K562 (cell line): ENCODE measurements at regions not wholly inside any gene's neighbourhood (a gene's known extent, or its start where the extent isn't known, plus 50 kb on each side); places are given as distances from the start of the nearest gene placed in this dataset.

Source experiments
- ATAC-seq: fragments of 200-7000 bp; cut with Tn5 transposase; 3 replicates; pipeline ENCODE4 v1.9.1; 2020; ENCODE audit warnings: moderate library complexity
- BruUV-seq: library from RNA; stranded (reverse); fragments of 400-500 nt; replicated peaks from 2 replicates; lab custom pipeline; 2021; lab: Mats Ljungman, UMichigan
- CTCF ChIA-PET: fragments of 300-600 bp; formaldehyde crosslinking; extraction: SDS; loops from one replicate; lab custom pipeline; 2021; ENCODE audit warnings: low intra/inter-chr PET ratio; lab: Yijun Ruan, JAX
- POLR2A ChIA-PET: fragments of 300-600, 350-650 bp; sonication (Branson Sonifier 250); formaldehyde crosslinking; extraction: SDS; loops from one replicate; lab custom pipeline; 2021; ENCODE audit warnings: antibody characterized with exemption, inconsistent platforms; lab: Yijun Ruan, JAX
- DNase-seq, 4 experiments: peaks; one replicate each; pipeline versions ENCODE4 v3.0.0 to v3.0.0-alpha.2; 2011 to 2018; ENCODE audit warnings: low spot score in 3 of 4, mixed read lengths in 3 of 4; ENCODE audit errors: extremely low read depth in 1 of 4
- FAIRE-seq: peaks from 2 replicates; lab custom pipeline; 2011; peaks lifted over from hg19 to GRCh38; lab: Jason Lieb, UNC
- H2AFZ ChIP-seq: 2 replicates; pipeline ENCODE4 v1.6.0; 2011; ENCODE audit warnings: low read depth, low read length, control low read depth, inconsistent platforms
- H3K27ac ChIP-seq: fragments of 200-600 bp; 3 replicates; pipeline ENCODE4 v1.8.0; 2011; ENCODE audit warnings: low read depth, mild to moderate bottlenecking, control low read depth, inconsistent platforms, low read length, moderate library complexity, mixed read lengths; ENCODE audit errors: extremely low read depth
- H3K27me3 ChIP-seq, 2 experiments: fragments of 300-600 bp in 1 of 2; 2 replicates in 1 of 2; 3 replicates in 1 of 2; pipeline versions ENCODE4 v1.6.0 to v1.8.0; 2011; ENCODE audit warnings: inconsistent platforms in 2 of 2, low read length in 2 of 2, mild to moderate bottlenecking in 1 of 2, mixed read lengths in 1 of 2, moderate library complexity in 1 of 2; ENCODE audit not compliant: control insufficient read depth in 2 of 2, insufficient read depth in 2 of 2
- H3K36me3 ChIP-seq: fragments of 300-600 bp; 3 replicates; pipeline ENCODE4 v1.8.0; 2011; ENCODE audit warnings: mild to moderate bottlenecking, low read length, inconsistent platforms; ENCODE audit not compliant: control insufficient read depth, insufficient read depth
- H3K4me1 ChIP-seq, 2 experiments: fragments of 200-600 bp in 1 of 2; replicated peaks in 1 of 2; 2 replicates in 1 of 2; 3 replicates in 1 of 2; pipeline versions ENCODE4 v1.5.1 to v1.8.0; 2011; ENCODE audit warnings: inconsistent platforms in 2 of 2, low read length in 2 of 2, mild to moderate bottlenecking in 1 of 2, mixed read lengths in 1 of 2, moderate library complexity in 1 of 2; ENCODE audit not compliant: control insufficient read depth in 2 of 2, insufficient read depth in 2 of 2
- H3K4me2 ChIP-seq: 2 replicates; pipeline ENCODE4 v1.6.1; 2011; ENCODE audit warnings: low read length, control low read depth, inconsistent platforms, mixed read lengths; ENCODE audit not compliant: insufficient read depth
- H3K4me3 ChIP-seq: fragments of 200-600 bp; sonication (generic), shearing (Covaris generic); 2 replicates; pipeline ENCODE4 v1.5.1; 2016; ENCODE audit warnings: control low read depth, inconsistent platforms
- H3K79me2 ChIP-seq: fragments of 200-600 bp; 3 replicates; pipeline ENCODE4 v1.8.0; 2011; ENCODE audit warnings: low read length, inconsistent platforms; ENCODE audit not compliant: control insufficient read depth, insufficient read depth
- H3K9ac ChIP-seq, 2 experiments: 2 replicates each; pipeline versions ENCODE4 v1.6.0 to v1.6.1; 2011; ENCODE audit warnings: low read depth in 2 of 2, low read length in 2 of 2, control low read depth in 1 of 2, inconsistent platforms in 1 of 2, mild to moderate bottlenecking in 1 of 2, mixed read lengths in 1 of 2; ENCODE audit not compliant: insufficient read depth in 1 of 2
- H3K9me1 ChIP-seq: one replicate; pipeline ENCODE4 v1.6.0; 2011; ENCODE audit warnings: inconsistent platforms, mild to moderate bottlenecking, low read length, moderate library complexity; ENCODE audit not compliant: control insufficient read depth, insufficient read depth
- H3K9me3 ChIP-seq: replicated peaks from 2 replicates; pipeline ENCODE4 v1.5.1; 2011; ENCODE audit warnings: low read depth, low read length, inconsistent platforms; ENCODE audit not compliant: control insufficient read depth, insufficient read depth
- H4K20me1 ChIP-seq: replicated peaks from 2 replicates; pipeline ENCODE4 v1.6.1; 2011; ENCODE audit warnings: low read length, inconsistent platforms, mixed read lengths; ENCODE audit not compliant: control insufficient read depth, insufficient read depth
- RAD21 ChIP-seq, 2 experiments: fragments of 250-450 bp in 1 of 2; fragments of 450-650 bp in 1 of 2; sonication (Bioruptor Pico) in 1 of 2; formaldehyde crosslinking in 1 of 2; IDR thresholded peaks in 1 of 2; conservative IDR thresholded peaks in 1 of 2; 2 replicates each; pipeline versions ENCODE4 v1.4.0 to v1.8.0; 2020 to 2022; ENCODE audit warnings: mild to moderate bottlenecking in 2 of 2, moderate library complexity in 1 of 2
- ZNF134 ChIP-seq: fragments of 250-450 bp; sonication (Bioruptor Pico); conservative IDR thresholded peaks from 2 replicates; pipeline ENCODE4 v1.4.0; 2020
- WGBS: fragments of 100-300 bp; shearing (Covaris generic); methylation state at CpG from one replicate; pipeline ENCODE4 v1.1.6; 2016; ENCODE audit warnings: low coverage, mixed read lengths; ENCODE audit not compliant: insufficient coverage; ENCODE audit errors: missing lambda C conversion rate; 5-methylcytosine and 5-hydroxymethylcytosine counted together
- in situ Hi-C: fragments of 300-500 bp; cut with MboI; formaldehyde crosslinking; loops from 4 replicates; pipeline ENCODE4 v1.15.0; 2018; ENCODE audit warnings: inconsistent platforms, mixed read lengths
- intact Hi-C: fragments of 100-400 bp; cut with micrococcal nuclease; formaldehyde crosslinking; loops from 2 replicates; pipeline ENCODE4 v1.14.2; 2022
- TF ChIP-seq, protein P1 (sequence below), 3 experiments: IDR thresholded peaks in 2 of 3; conservative IDR thresholded peaks in 1 of 3; 2 replicates each; pipeline ENCODE4 v1.5.1; 2011 to 2012; ENCODE audit warnings: low read length in 3 of 3, mild to moderate bottlenecking in 3 of 3, control low read depth in 2 of 3, improper control_type of control experiment in 1 of 3, inconsistent platforms in 1 of 3, low read depth in 1 of 3, mixed read lengths in 1 of 3, moderate library complexity in 1 of 3; ENCODE audit not compliant: insufficient read depth in 2 of 3
- TF ChIP-seq, protein P2 (sequence below): sonication (generic); formaldehyde crosslinking; IDR thresholded peaks from 2 replicates; pipeline ENCODE4 v1.8.0; 2022; ENCODE audit warnings: missing genetic modification reagents, mild to moderate bottlenecking, borderline replicate concordance
- TF ChIP-seq, protein P3 (sequence below), 2 experiments: fragments of 450-650 bp; formaldehyde crosslinking in 1 of 2; IDR thresholded peaks; 2 replicates each; pipeline versions ENCODE4 v1.4.0 to v1.6.1; 2014 to 2020; ENCODE audit warnings: mild to moderate bottlenecking in 2 of 2, borderline replicate concordance in 1 of 2, low read depth in 1 of 2
- TF ChIP-seq, protein P4 (sequence below): fragments of 450-650 bp; formaldehyde crosslinking; IDR thresholded peaks from 2 replicates; pipeline ENCODE4 v1.4.0; 2020; ENCODE audit warnings: mild to moderate bottlenecking, moderate library complexity

DNA sequence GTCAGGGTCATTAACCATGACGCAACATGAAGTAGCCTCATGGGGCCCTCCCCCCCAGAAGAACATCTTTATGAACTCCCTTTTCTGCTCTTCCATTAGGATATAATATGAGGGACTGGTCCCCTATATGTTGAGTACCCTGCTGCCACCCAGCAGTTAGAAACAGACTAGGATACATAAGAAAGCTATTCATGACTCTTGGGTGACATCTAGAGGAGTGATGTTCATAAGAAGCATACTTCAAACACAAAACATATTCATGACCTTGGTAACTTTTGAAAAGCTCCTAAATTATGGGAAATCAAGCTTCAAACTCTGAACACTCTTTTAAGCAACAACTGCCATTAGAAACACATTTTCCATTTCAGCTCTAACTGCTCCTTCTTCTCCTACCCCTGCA, 155.2 kb upstream of the SPIN4 start:
- ATAC-seq, result peak; percentile 74
- in situ Hi-C loops, result no loop called here
- H3K4me1 ChIP-seq, result no peaks in the 10 kb centered on the region
- TF ChIP-seq, protein P1, sequence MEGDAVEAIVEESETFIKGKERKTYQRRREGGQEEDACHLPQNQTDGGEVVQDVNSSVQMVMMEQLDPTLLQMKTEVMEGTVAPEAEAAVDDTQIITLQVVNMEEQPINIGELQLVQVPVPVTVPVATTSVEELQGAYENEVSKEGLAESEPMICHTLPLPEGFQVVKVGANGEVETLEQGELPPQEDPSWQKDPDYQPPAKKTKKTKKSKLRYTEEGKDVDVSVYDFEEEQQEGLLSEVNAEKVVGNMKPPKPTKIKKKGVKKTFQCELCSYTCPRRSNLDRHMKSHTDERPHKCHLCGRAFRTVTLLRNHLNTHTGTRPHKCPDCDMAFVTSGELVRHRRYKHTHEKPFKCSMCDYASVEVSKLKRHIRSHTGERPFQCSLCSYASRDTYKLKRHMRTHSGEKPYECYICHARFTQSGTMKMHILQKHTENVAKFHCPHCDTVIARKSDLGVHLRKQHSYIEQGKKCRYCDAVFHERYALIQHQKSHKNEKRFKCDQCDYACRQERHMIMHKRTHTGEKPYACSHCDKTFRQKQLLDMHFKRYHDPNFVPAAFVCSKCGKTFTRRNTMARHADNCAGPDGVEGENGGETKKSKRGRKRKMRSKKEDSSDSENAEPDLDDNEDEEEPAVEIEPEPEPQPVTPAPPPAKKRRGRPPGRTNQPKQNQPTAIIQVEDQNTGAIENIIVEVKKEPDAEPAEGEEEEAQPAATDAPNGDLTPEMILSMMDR (IDR thresholded peaks at IDR 0.05 in 2 of 3, conservative IDR thresholded peaks at IDR 0.05 in 1 of 3; ENCODE audit: insufficient read depth in 2 of 3, low read depth in 1 of 3, low read length in 3 of 3), result peak in 2 of 3 experiments; percentile 43 to 46; a peak in 3 of 6 replicates
- TF ChIP-seq RAD21 (CRISPR knock-in tag; conservative IDR thresholded peaks at IDR 0.05 in 1 of 2, IDR thresholded peaks at IDR 0.05 in 1 of 2) (peak; percentile 35 to 69; a peak in 3 of 4 replicates), ZNF134 (CRISPR knock-in tag) (no peak)
- TF ChIP-seq, protein P2, sequence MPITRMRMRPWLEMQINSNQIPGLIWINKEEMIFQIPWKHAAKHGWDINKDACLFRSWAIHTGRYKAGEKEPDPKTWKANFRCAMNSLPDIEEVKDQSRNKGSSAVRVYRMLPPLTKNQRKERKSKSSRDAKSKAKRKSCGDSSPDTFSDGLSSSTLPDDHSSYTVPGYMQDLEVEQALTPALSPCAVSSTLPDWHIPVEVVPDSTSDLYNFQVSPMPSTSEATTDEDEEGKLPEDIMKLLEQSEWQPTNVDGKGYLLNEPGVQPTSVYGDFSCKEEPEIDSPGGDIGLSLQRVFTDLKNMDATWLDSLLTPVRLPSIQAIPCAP (CRISPR knock-in tag), result no peak
- TF ChIP-seq, protein P3, sequence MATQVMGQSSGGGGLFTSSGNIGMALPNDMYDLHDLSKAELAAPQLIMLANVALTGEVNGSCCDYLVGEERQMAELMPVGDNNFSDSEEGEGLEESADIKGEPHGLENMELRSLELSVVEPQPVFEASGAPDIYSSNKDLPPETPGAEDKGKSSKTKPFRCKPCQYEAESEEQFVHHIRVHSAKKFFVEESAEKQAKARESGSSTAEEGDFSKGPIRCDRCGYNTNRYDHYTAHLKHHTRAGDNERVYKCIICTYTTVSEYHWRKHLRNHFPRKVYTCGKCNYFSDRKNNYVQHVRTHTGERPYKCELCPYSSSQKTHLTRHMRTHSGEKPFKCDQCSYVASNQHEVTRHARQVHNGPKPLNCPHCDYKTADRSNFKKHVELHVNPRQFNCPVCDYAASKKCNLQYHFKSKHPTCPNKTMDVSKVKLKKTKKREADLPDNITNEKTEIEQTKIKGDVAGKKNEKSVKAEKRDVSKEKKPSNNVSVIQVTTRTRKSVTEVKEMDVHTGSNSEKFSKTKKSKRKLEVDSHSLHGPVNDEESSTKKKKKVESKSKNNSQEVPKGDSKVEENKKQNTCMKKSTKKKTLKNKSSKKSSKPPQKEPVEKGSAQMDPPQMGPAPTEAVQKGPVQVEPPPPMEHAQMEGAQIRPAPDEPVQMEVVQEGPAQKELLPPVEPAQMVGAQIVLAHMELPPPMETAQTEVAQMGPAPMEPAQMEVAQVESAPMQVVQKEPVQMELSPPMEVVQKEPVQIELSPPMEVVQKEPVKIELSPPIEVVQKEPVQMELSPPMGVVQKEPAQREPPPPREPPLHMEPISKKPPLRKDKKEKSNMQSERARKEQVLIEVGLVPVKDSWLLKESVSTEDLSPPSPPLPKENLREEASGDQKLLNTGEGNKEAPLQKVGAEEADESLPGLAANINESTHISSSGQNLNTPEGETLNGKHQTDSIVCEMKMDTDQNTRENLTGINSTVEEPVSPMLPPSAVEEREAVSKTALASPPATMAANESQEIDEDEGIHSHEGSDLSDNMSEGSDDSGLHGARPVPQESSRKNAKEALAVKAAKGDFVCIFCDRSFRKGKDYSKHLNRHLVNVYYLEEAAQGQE (IDR thresholded peaks at IDR 0.05; ENCODE audit: borderline replicate concordance), result peak; percentile 33; the same call in 1 of the 2 replicates
- TF ChIP-seq, protein P3 (CRISPR knock-in tag; IDR thresholded peaks at IDR 0.05; ENCODE audit: low read depth), result no peak
- TF ChIP-seq, protein P4, sequence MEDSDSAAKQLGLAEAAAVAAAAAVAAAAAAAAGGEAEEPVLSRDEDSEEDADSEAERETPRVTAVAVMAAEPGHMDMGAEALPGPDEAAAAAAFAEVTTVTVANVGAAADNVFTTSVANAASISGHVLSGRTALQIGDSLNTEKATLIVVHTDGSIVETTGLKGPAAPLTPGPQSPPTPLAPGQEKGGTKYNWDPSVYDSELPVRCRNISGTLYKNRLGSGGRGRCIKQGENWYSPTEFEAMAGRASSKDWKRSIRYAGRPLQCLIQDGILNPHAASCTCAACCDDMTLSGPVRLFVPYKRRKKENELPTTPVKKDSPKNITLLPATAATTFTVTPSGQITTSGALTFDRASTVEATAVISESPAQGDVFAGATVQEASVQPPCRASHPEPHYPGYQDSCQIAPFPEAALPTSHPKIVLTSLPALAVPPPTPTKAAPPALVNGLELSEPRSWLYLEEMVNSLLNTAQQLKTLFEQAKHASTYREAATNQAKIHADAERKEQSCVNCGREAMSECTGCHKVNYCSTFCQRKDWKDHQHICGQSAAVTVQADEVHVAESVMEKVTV (CRISPR knock-in tag), result 0 out of 2 replicates have a peak, but pooled peaks have one; percentile 12
- TF ChIP-seq, all 486 proteins: peak for 4
- ChIA-PET CTCF (no interaction called here), POLR2A (no interaction called here)
- DNase-seq (peak in 2 of 4 experiments; percentile 4 to 44), FAIRE-seq (no peak)
- Histone ChIP-seq H3K9ac (no peak overlapping the region), H3K9me3 (no peaks in the 10 kb centered on the region), H3K79me2 (no peaks in the 10 kb centered on the region), H3K4me2 (no peak overlapping the region), H3K27me3 (no peaks in the 10 kb centered on the region), H3K27ac (no peak overlapping the region), H4K20me1 (no peaks in the 10 kb centered on the region), H3K9me1 (no peaks in the 10 kb centered on the region), H3K36me3 (no peaks in the 10 kb centered on the region), H2AFZ (no peak overlapping the region), H3K4me3 (no peak overlapping the region)
- no TSS peak for BruUV-seq
- WGBS, result 44% methylated on average over 1 of the region's 1 CpG
- intact Hi-C loops, result loop anchor here (10.0 kb wide), 1 partner anchor 72 kb away; no protein-coding TSS in a partner anchor
